Loucy (cell line): ENCODE measurements at regions not wholly inside any gene's neighbourhood (a gene's known extent, or its start where the extent isn't known, plus 50 kb on each side); places are given as distances from the start of the nearest gene placed in this dataset.
"Not testable (repeated sequence)": the region's sequence is repeated elsewhere in the genome, so short reads cannot be mapped to it uniquely, and the experiment has no call there.

Experiments
- EZH2phosphoT487 ChIP-seq: fragments of 200-600 bp; IDR thresholded peaks from 2 replicates; pipeline ENCODE4 v1.6.1; 2018; ENCODE audit warnings: antibody characterized with exemption, mild to moderate bottlenecking, moderate library complexity, borderline replicate concordance
- TF ChIP-seq, protein P1 (sequence below): fragments of 200-600 bp; sonication (generic); conservative IDR thresholded peaks from 2 replicates; pipeline ENCODE4 v1.5.1; 2014; ENCODE audit warnings: mild to moderate bottlenecking, antibody characterized with exemption, low read length

DNA sequence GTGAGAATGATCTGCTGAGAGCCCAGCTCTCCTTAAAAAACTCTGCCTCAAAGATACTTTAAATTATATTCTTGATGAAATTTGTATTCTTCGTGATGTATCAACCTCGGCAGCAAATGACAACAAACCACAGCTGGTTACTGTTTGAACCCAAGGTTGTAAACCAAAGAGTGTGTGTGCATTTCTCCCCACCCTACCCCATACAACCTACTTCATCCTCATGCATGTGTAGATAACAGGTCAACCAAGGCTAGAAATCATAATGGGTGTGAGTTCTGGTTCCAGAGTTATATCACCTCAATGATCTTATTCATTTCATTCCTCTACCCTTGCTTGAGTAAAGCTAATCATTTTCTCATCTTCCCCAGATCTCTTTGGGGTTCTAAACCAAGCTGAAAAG, 58.8 kb upstream of the DPP6 start:
- TF ChIP-seq, protein P1, sequence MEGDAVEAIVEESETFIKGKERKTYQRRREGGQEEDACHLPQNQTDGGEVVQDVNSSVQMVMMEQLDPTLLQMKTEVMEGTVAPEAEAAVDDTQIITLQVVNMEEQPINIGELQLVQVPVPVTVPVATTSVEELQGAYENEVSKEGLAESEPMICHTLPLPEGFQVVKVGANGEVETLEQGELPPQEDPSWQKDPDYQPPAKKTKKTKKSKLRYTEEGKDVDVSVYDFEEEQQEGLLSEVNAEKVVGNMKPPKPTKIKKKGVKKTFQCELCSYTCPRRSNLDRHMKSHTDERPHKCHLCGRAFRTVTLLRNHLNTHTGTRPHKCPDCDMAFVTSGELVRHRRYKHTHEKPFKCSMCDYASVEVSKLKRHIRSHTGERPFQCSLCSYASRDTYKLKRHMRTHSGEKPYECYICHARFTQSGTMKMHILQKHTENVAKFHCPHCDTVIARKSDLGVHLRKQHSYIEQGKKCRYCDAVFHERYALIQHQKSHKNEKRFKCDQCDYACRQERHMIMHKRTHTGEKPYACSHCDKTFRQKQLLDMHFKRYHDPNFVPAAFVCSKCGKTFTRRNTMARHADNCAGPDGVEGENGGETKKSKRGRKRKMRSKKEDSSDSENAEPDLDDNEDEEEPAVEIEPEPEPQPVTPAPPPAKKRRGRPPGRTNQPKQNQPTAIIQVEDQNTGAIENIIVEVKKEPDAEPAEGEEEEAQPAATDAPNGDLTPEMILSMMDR, result not testable (repeated sequence)
- not testable (repeated sequence) for TF ChIP-seq EZH2phosphoT487
